NCI-H1092 treated with DMSO at 0.1 percent for 48 hours (cell line): ENCODE measurements at regions not wholly inside any gene's neighbourhood (a gene's known extent, or its start where the extent isn't known, plus 50 kb on each side); places are given as distances from the start of the nearest gene placed in this dataset.
"Not testable (repeated sequence)": the region's sequence is repeated elsewhere in the genome, so short reads cannot be mapped to it uniquely, and the experiment has no call there.

Source experiments
- DNase-seq: peaks from one replicate; lab custom pipeline; 2025; lab: John Stamatoyannopoulos, UW

DNA sequence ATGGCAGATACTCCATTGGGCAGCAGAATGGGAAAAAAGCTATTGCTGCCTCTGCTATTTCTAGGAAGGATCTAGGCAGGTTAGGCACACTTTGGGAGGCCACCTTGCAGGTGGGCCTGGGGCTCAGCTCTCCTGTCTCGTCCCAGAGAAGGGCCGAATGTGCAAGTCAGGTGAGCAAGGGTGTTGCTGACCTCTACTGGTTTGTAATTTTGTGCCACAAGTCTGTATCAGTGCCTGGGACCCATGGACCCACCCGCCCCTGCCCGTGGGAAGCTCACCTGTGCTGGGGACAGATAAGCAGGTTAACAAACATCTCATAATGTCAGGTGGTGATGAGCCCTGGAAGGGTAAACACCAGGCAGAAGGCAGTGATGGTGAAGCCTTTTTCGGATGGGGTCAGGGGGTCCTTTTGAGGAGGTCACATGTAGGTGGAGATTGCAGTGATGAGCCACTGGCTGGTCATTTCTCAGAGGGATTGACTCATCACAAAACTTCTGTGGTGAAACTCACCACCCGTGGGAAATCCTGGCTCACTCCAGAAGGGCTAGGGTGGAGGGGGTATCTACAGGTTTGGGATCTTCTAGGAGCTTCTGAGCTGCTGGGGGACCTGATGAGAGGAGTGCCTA, 161.3 kb downstream of the KLF13 start:
- no peak for DNase-seq

GRCh38 chr15:31488437-31489204, 162.0 kb downstream of the KLF13 start:
- DNase-seq = peak; percentile 54

GRCh38 chr15:31489281-31489680, 162.6 kb downstream of the KLF13 start:
- DNase-seq = no peak

DNA sequence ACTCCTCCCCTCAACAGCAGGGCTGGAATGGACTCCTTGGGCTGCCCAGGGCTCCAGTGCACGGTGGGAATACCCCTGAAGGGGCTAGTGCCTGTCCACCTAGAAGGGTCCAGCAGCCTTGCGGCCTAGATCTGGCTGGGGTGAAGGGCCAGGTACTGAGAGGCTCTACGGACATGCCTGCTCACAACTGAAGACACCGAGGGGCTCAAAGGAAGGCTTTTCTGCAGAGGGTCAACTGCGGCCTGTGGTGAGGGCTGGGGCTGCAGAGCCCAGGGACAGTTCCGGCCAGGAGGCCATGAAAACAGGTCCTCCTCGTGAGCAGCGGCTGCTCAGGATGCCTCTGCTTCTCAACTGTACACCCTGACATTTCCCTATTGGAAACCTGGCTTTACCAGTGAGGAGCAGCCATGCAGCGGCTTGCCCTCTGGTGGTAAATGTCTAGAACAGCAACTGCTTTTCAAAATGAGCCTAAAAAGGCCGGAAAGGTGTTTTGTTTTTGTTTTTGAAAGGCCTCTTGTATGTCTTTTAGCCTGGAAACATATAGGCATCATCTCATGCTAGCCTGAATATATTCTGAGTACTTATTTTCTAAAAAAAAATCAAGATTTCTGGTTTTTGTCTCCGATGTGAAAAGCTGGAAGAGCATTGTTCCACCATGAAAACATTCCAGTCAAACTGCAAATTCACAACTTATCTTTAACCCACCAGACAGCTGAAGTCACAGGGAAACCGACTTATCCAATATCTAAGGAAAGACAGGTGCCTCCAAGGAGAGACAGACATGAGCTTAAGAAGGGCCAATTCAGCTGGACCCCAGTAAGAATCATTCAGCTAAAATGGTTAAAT, 163.4 kb downstream of the KLF13 start:
- DNase-seq = peak; percentile 6

DNA sequence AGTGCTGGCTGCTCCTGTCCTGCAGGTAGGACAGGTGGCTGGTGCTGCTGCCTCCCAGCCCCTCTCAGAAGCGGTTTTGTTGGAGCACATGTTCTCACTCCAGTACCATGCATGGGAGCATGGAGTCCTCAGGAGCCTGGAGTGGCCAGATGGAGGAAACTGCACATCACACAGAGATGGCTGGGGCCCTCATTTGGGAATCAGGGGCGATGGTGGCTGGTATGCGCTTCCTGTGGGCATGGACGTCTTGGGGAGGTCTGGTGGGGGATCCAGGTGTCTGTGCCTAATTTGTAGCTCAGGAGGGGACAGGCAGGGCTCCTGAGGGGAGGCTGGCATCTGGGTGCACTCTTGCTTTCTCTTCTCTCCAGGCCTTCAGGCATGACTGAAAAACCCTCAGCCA, 168.2 kb downstream of the KLF13 start:
- no peak for DNase-seq

- no peak for DNase-seq
Measured at GRCh38 chr15:31495281-31495680, 168.6 kb downstream of the KLF13 start.

GRCh38 chr15:31497838-31498237, 171.2 kb downstream of the KLF13 start:
- no peak for DNase-seq

DNA sequence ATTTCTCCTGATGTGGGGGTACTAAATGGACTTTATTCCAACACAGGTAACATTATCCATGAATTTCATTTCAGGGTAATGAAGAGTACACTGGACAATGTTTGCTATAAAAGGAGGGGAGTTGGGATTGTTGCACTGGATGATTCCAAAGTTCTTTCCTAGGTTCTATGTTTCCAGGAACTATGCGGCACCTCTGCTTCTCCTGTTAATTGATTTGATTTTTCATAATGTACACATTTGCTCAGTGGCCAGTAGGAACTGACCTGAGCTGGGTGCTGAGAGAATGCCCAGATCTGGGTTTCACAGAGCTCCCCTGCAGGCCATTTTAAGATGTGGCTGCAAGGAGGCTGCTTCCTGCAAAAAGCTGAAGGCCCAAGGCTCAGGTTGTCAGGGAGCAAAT, 171.7 kb downstream of the KLF13 start:
- no peak for DNase-seq

DNA sequence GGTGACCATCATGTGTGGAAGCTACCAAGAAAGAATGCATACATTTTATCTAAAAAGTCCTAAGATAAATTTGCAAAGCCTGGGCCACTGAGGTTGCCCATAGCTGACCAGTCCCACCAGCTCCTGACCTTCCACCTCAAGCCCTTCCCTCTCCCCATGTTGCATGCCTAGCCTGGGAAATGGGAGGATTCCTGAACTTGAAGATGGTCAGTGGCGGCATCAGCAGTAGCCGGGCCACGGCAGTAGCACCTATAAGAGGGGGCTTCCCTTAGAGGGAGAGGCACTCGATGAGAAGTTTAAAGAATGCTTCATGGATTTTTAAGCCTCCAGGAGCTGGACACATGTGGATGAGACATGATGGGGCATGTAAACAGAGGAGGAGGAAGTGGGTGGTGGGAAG, 172.1 kb downstream of the KLF13 start:
- DNase-seq = no peak

DNA sequence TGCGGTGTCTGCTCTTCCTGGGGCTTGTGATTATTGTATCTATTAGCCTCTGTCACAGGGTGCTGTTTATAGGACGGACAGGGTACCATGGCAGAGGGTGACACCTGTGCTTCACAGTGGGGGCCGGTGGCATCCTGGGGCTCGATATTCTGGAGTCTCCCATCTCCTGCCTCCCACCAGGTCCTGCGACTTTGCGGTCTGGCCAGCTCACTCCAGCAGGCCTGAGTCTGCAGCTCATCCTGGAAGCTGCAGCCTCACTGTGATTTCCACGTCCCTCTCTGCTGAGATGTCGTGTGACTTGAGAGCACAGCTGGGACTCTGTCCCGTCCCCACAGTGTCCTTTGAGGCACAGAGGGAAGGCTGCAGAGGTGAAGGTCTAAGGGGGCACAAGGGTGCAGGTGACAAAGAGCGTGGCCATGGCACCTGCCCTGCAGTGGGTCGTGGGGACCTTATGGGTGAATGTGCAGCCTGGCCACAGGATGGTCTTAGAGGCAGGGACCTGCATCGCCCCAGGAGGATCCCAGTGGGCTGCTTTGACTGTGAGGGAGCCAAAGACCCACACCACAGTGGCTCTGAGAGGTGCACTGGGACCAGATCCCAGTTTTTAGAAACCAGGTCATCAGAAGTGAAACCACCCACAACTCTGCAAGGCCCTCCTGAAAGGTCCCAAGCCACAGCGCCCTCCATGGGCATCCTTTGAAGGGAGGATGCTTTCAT, 172.8 kb downstream of the KLF13 start:
- DNase-seq = no peak

DNA sequence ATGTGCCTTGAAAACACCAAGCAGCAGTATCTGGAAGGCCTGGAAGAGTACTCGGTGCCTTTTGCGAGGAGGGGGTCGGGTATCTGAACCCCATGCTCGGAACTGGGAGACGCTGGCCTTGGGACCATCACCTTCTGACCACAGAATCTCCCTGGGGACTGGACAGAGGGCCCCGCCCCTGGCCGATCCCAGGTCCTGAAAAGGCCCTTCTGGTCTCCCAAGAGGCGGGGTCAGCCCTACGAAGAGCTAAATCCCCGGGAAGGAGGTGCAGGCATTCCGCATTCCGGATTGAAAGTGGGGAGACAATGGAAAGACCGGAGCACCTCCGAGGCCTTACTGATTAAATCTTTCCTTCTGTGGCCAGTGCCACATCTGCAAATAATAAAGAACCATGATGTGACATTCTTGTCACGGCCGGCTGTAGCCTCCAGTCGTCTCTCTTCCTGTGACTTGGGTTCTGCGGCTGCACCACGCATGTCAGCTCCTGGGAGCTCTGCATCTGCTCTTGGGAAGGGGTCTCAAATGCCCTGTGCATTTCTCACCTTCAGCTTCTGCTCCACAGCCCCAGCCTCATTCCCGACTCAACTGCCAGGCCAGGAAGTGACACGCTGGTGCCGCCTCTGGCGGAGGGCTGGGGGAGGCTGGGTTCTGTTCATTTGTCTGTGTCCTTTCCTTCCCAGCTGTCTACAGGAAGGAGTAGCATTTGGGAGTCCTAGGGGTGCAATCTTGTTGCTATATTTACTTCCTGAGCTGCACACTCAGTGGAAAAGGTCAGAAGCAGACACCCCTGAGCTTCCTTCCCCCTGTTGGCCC, 173.5 kb downstream of the KLF13 start:
- DNase-seq = no peak

GRCh38 chr15:31500766-31501449, 174.3 kb downstream of the KLF13 start:
- DNase-seq = no peak

DNA sequence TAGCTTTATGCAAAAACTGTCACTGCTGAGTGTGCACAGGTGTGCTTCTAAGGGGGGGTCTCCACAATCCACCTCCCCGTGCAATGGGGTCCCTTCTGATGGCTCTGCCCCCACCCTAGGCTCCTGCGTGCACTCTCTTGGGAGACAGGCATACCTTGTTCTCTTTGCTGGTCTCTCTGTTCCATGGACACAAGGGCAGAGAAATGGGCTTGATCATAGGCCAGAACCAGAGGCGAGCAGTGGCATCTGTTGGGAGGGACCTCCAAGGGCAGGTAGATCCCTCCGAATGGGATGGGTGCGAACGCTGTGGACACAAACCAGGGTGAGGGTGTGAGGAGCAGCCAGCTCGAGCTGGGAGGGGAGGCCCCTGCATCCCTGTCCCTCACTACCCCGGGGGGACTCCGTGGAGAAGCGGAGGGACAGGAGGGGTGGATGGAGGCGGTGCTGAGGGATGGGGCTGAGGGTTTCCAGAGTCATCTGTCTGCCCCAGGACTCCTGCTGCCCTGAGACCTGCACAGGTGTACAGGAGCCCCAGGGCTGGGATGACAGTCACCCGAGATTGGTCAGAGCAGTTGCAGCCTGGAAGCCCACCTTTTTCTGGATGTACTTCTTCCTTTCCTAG, 175.0 kb downstream of the KLF13 start:
- no peak for DNase-seq

- no peak for DNase-seq
Measured at GRCh38 chr15:31502541-31503229, 176.1 kb downstream of the KLF13 start.

DNA sequence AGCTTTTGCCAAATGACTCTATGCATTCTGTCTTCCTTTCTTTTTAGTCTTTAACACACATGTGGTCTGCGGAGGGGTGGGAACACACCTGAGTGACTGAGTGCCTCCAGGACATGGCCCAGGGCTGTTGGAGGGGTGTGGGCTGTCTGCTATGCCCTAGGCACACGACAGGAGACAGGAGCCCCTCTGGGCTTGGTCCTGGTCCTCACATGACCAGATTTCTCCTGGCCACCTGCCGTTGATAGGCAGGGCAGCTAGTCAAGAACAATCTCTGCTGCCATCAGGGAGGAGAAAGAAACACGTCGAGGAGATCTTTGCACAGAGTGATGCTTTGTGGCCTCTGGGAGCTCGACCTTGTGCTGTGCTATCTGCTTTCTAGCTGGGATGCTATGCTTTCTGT, 176.6 kb downstream of the KLF13 start:
- DNase-seq = no peak

- no peak for DNase-seq
Measured at GRCh38 chr15:31503758-31504461, 177.3 kb downstream of the KLF13 start.

GRCh38 chr15:31504462-31504839, 177.8 kb downstream of the KLF13 start:
- no peak for DNase-seq

GRCh38 chr15:31507573-31507972, 180.9 kb downstream of the KLF13 start:
- not testable (repeated sequence) for DNase-seq

GRCh38 chr15:31508656-31509055, 182.0 kb downstream of the KLF13 start:
- no peak for DNase-seq
